Colonic mucosa (tissue), 4 donors: ENCODE measurements at regions not wholly inside any gene's neighbourhood (a gene's known extent, or its start where the extent isn't known, plus 50 kb on each side); places are given as distances from the start of the nearest gene placed in this dataset.

Source experiments
- DNase-seq: peaks from one replicate; pipeline ENCODE4 v3.0.0-alpha.2; 2020
- H3K27ac ChIP-seq: fragments of 200-600 bp; one replicate; pipeline ENCODE4 v1.8.0; 2021
- H3K27me3 ChIP-seq: fragments of 200-600 bp; one replicate; pipeline ENCODE4 v1.8.0; 2021
- H3K36me3 ChIP-seq: fragments of 200-600 bp; one replicate; pipeline ENCODE4 v1.8.0; 2021
- H3K4me1 ChIP-seq: fragments of 200-600 bp; one replicate; pipeline ENCODE4 v1.8.0; 2021; ENCODE audit warnings: mild to moderate bottlenecking
- H3K4me3 ChIP-seq: fragments of 200-600 bp; one replicate; pipeline ENCODE4 v1.8.0; 2021
- H3K9ac ChIP-seq, 2 donors: one replicate each; pipeline ENCODE4 v1.7.0; 2013; ENCODE audit warnings: control low read depth in 2 of 2, low read depth in 2 of 2, low read length in 2 of 2
- H3K9me3 ChIP-seq: fragments of 200-600 bp; one replicate; pipeline ENCODE4 v1.8.0; 2021
- intact Hi-C: fragments of 100-400 bp; cut with DNase I; formaldehyde crosslinking; loops from one replicate; pipeline ENCODE4 v1.14.1; 2022
- TF ChIP-seq, protein P1 (sequence below): fragments of 200-600 bp; IDR thresholded peaks from one replicate; pipeline ENCODE4 v1.8.0; 2022; ENCODE audit warnings: antibody characterized with exemption, mild to moderate bottlenecking
- donor health status: healthy.
- donor health status: DM: no; HTN: no; CAD: no.
- donor health status: DM: no; HTN: no; CAD: no.

DNA sequence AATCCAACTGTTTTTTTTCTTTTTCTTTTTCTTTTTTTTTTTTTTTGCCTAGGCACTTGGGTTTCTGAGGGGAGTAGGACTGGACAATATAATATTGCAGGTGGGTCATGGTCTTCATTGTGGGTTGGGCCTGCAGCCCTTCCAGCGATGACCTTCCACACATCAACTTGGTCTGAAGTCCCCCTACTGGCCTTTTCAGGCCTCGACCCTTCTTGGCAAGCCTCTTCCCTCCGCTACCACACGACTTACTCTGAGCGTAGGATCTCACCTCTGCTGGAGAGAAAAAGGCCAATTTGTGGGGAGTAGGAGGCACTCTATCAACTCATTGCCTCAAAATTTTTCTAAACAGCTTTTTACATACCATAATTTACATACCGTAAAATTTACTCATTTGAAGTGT is 51.1 kb upstream of the GRIK3 start:
- H3K4me1 ChIP-seq: no peaks in the 10 kb centered on the region
- no peak overlapping the region for H3K9ac ChIP-seq
- H3K4me3 ChIP-seq: no peak overlapping the region
- no peaks in the 10 kb centered on the region for H3K9me3 ChIP-seq
- H3K27ac ChIP-seq: no peak overlapping the region
- no peak for DNase-seq
- H3K36me3 ChIP-seq: no peaks in the 10 kb centered on the region
- intact Hi-C loops: no loop called here
- no peaks in the 10 kb centered on the region for H3K27me3 ChIP-seq
- TF ChIP-seq, protein P1, sequence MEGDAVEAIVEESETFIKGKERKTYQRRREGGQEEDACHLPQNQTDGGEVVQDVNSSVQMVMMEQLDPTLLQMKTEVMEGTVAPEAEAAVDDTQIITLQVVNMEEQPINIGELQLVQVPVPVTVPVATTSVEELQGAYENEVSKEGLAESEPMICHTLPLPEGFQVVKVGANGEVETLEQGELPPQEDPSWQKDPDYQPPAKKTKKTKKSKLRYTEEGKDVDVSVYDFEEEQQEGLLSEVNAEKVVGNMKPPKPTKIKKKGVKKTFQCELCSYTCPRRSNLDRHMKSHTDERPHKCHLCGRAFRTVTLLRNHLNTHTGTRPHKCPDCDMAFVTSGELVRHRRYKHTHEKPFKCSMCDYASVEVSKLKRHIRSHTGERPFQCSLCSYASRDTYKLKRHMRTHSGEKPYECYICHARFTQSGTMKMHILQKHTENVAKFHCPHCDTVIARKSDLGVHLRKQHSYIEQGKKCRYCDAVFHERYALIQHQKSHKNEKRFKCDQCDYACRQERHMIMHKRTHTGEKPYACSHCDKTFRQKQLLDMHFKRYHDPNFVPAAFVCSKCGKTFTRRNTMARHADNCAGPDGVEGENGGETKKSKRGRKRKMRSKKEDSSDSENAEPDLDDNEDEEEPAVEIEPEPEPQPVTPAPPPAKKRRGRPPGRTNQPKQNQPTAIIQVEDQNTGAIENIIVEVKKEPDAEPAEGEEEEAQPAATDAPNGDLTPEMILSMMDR: no peak

DNA sequence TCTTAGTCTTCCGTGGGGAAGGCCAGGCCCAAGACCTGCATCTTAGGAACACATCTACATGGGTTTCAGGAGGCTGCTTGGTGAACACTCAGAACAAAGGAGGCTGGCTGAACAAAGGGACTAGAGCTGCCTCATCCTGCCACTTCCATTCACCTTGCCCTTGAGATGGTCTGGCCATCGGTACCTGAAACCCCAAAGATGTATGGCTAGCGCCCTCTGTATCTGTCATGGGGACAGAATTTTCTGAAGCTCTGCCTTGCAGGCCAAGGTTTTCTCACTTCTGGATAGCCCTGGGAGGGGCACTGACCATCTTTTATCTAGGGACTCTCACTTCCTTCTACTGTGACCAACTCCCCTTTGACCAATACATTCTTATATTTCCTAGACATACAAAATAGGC is 55.4 kb upstream of the GRIK3 start:
- TF ChIP-seq, protein P1: no peak
- Histone ChIP-seq H3K9me3 (no peaks in the 10 kb centered on the region), H3K27ac (no peak overlapping the region), H3K36me3 (no peaks in the 10 kb centered on the region), H3K4me1 (no peaks in the 10 kb centered on the region), H3K4me3 (no peak overlapping the region), H3K27me3 (no peaks in the 10 kb centered on the region), H3K9ac (no peak overlapping the region)
- no peak for DNase-seq
- intact Hi-C loops: no loop called here

DNA sequence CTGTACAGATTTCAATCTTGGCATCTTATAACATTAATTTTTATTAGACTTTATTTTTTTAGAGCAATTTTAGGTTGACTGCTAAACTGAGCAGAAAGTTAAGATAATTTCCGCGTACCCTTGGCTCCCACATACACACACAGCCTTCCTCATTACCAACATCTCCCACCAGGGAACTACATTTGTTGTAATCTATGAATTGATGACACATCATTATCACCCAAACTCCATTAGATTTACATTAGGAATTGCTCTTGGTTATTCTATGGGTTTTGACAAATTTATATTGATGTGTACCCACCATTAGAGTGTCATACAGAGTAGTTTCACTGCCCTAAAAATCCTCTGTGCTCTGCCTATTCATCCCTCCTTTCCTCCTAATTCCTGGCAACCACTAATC is 56.4 kb upstream of the GRIK3 start:
- Histone ChIP-seq H3K4me3 (no peak overlapping the region), H3K36me3 (no peaks in the 10 kb centered on the region), H3K4me1 (no peaks in the 10 kb centered on the region), H3K27ac (no peak overlapping the region), H3K9me3 (no peaks in the 10 kb centered on the region), H3K9ac (no peak overlapping the region), H3K27me3 (no peaks in the 10 kb centered on the region)
- TF ChIP-seq, protein P1: no peak
- DNase-seq: no peak
- intact Hi-C loops: no loop called here

DNA sequence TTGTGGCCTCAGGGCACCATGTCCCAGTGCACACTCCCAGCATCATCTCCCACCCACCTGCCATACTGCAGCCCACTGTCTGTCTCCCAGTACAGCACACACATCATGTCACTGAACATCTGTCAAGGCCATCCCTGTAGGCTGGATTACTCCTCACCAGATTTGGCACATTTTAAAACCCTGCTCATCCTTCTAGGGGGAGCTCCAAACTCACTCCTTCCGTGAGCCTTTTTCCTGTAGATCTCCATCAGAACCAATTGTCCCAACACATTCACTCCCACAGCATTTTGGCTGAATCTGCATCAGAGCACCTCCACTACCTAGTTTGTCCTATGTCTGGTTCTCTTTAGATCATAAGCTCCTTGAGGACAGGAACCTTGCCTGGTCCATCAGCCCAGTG is 58.6 kb upstream of the GRIK3 start:
- Histone ChIP-seq H3K36me3 (no peaks in the 10 kb centered on the region), H3K4me3 (no peak overlapping the region), H3K4me1 (no peaks in the 10 kb centered on the region), H3K9ac (no peak overlapping the region), H3K9me3 (no peaks in the 10 kb centered on the region), H3K27ac (no peak overlapping the region), H3K27me3 (no peaks in the 10 kb centered on the region)
- intact Hi-C loops: no loop called here
- TF ChIP-seq, protein P1: no peak
- DNase-seq: no peak

DNA sequence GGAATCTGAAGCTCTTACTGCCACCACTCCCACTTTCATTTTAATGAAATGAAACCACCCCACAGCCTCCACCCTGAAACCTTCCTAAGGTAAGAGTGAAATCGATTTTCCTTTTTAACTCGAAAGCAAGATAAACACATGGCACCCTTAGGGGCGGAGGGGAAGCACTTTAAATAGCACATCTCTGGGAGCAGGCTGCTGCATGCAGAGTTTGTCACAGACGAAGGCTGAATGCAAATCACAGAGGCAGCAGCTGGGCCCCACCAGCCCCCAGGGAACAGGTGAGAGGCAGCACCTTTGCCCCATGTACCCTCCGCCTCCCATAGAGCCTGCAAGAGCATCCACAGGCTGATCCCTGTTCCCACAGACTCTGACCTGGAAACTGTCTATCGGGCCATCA is 60.0 kb upstream of the GRIK3 start:
- Histone ChIP-seq H3K36me3 (no peaks in the 10 kb centered on the region), H3K27me3 (no peaks in the 10 kb centered on the region), H3K4me1 (no peaks in the 10 kb centered on the region), H3K9me3 (no peaks in the 10 kb centered on the region), H3K9ac (no peak overlapping the region), H3K4me3 (no peak overlapping the region), H3K27ac (no peak overlapping the region)
- TF ChIP-seq, protein P1: no peak
- no peak for DNase-seq
- intact Hi-C loops: no loop called here

DNA sequence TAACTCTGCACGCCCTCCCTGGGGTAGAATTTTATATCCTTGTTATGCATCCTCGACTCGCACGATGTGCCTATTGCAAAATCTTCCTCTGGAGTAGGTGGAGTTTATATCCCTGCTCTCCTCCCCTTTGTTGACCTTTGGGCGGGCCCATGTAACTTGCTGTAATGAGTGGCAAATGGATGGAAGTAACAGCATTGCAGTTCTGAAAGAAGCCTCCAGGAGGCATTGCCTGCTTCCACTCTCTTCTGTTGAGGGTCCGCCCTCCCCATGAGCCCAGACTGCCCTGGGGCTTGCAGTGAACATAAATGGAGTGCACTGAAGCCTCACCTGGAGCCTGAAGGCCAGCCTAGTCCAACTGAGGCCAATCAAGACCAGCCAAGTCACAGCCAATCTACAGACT is 62.2 kb upstream of the GRIK3 start:
- H3K4me1 ChIP-seq: no peaks in the 10 kb centered on the region

More for the DNA sequence above, 62.2 kb upstream of the GRIK3 start:
- DNase-seq: no peak
- intact Hi-C loops: no loop called here
- no peaks in the 10 kb centered on the region for H3K27me3 ChIP-seq
- no peaks in the 10 kb centered on the region for H3K36me3 ChIP-seq
- H3K9me3 ChIP-seq: no peaks in the 10 kb centered on the region
- no peak overlapping the region for H3K27ac ChIP-seq
- H3K9ac ChIP-seq: no peak overlapping the region
- TF ChIP-seq, protein P1: no peak
- H3K4me3 ChIP-seq: no peak overlapping the region
